Kidney (tissue), 13 donors: ENCODE measurements at regions not wholly inside any gene's neighbourhood (a gene's known extent, or its start where the extent isn't known, plus 50 kb on each side); places are given as distances from the start of the nearest gene placed in this dataset.
A peak's percentile ranks its signal among the peaks of the same experiment; 100 is the strongest.

ENCODE experiments used
- DNase-seq, 5 donors: peaks; one replicate each; pipeline ENCODE4 v3.0.0-alpha.2; 2013 to 2020
- FAIRE-seq: peaks from 2 replicates; lab custom pipeline; 2012; peaks lifted over from hg19 to GRCh38; lab: Jason Lieb, UNC
- H3K27ac ChIP-seq, 2 donors: one replicate each; pipeline ENCODE4 v1.7.0; 2013; ENCODE audit warnings: low read depth in 2 of 2, low read length in 2 of 2, inconsistent platforms in 1 of 2
- H3K27me3 ChIP-seq: one replicate; pipeline ENCODE4 v1.7.1; 2013; ENCODE audit warnings: low read length, inconsistent platforms; ENCODE audit not compliant: control insufficient read depth, insufficient read depth
- H3K36me3 ChIP-seq, 3 donors: one replicate each; pipeline versions ENCODE4 v1.7.0 to v1.7.1; 2013; ENCODE audit warnings: low read length in 3 of 3, control low read depth in 1 of 3, inconsistent platforms in 1 of 3; ENCODE audit not compliant: insufficient read depth in 3 of 3, control insufficient read depth in 2 of 3
- H3K4me1 ChIP-seq, 3 donors: one replicate each; pipeline versions ENCODE4 v1.7.0 to v1.7.1; 2013; ENCODE audit warnings: low read length in 3 of 3, inconsistent platforms in 1 of 3, low read depth in 1 of 3; ENCODE audit not compliant: control insufficient read depth in 2 of 3, insufficient read depth in 2 of 3
- H3K4me3 ChIP-seq, 3 donors: one replicate each; pipeline versions ENCODE4 v1.7.0 to v1.8.1; 2013; ENCODE audit warnings: low read length in 3 of 3, control low read depth in 1 of 3, inconsistent platforms in 1 of 3
- H3K9ac ChIP-seq, 3 donors: one replicate each; pipeline versions ENCODE4 v1.7.0 to v1.7.1; 2013; ENCODE audit warnings: low read length in 3 of 3, control low read depth in 1 of 3, inconsistent platforms in 1 of 3
- H3K9me3 ChIP-seq, 3 donors: one replicate each; pipeline versions ENCODE4 v1.7.0 to v1.7.1; 2013; ENCODE audit warnings: low read length in 3 of 3, control low read depth in 1 of 3, inconsistent platforms in 1 of 3; ENCODE audit not compliant: control insufficient read depth in 2 of 3, insufficient read depth in 1 of 3
- CTCF ChIP-seq: IDR thresholded peaks from 3 replicates; pipeline ENCODE4 v1.5.1; 2012; ENCODE audit warnings: mild to moderate bottlenecking, moderate library complexity, borderline replicate concordance; ENCODE audit not compliant: insufficient read depth; ENCODE audit errors: extremely low read depth
- intact Hi-C: fragments of 100-400 bp; cut with DNase I; formaldehyde crosslinking; loops from one replicate; pipeline ENCODE4 v1.11.1; 2022
- donor health status: control.
- donor health status: control.
- donor health status: control.
- donor health status: control.
- donor health status: control.
- donor health status: DM: yes; HTN: yes; CAD: no.
- donor health status: Normal renal cell carcinoma (clear cell type).

GRCh38 chr16:65181071-65181561 is 59.3 kb upstream of the CDH11 start:
- no peak for FAIRE-seq

GRCh38 chr16:65178151-65178550 is 56.3 kb upstream of the CDH11 start:
- Histone ChIP-seq H3K27ac (no peak overlapping the region), H3K9ac (no peak overlapping the region), H3K4me1 (peaks cover 0 to 2% (median 0%) of the 10 kb centered on the region in 3 donors), H3K4me3 (no peak overlapping the region), H3K27me3 (no peaks in the 10 kb centered on the region), H3K9me3 (no peaks in the 10 kb centered on the region), H3K36me3 (no peaks in the 10 kb centered on the region)
- peak in 4 of 5 donors; percentile 21 to 64 (median 41) for DNase-seq
- no peak for FAIRE-seq
- no peak for TF ChIP-seq CTCF
- intact Hi-C loops: no loop called here

More at GRCh38 chr16:65181071-65181561, 59.3 kb upstream of the CDH11 start:
- Histone ChIP-seq H3K4me1 (peaks cover 0 to 2% (median 0%) of the 10 kb centered on the region in 3 donors), H3K4me3 (no peak overlapping the region), H3K27me3 (no peaks in the 10 kb centered on the region), H3K36me3 (no peaks in the 10 kb centered on the region), H3K9ac (no peak overlapping the region), H3K27ac (no peak overlapping the region), H3K9me3 (no peaks in the 10 kb centered on the region)
- TF ChIP-seq CTCF: no peak
- intact Hi-C loops: no loop called here
- DNase-seq: peak in 2 of 5 donors; percentile 50 to 85

- Histone ChIP-seq H3K9ac (no peak overlapping the region), H3K4me1 (peaks cover 0 to 2% (median 0%) of the 10 kb centered on the region in 3 donors), H3K27ac (no peak overlapping the region), H3K27me3 (no peaks in the 10 kb centered on the region), H3K9me3 (no peaks in the 10 kb centered on the region), H3K4me3 (no peak overlapping the region), H3K36me3 (no peaks in the 10 kb centered on the region)
- DNase-seq (peak; percentile 40 to 93 (median 85)), FAIRE-seq (no peak)
- TF ChIP-seq CTCF: no peak
- intact Hi-C loops: no loop called here
Observed at GRCh38 chr16:65176603-65177002, 54.7 kb upstream of the CDH11 start.

- DNase-seq (no peak), FAIRE-seq (no peak)
- H3K9me3 ChIP-seq: no peaks in the 10 kb centered on the region
- H3K4me3 ChIP-seq: no peak overlapping the region
- no peak overlapping the region for H3K27ac ChIP-seq
- H3K27me3 ChIP-seq: no peaks in the 10 kb centered on the region
- H3K9ac ChIP-seq: no peak overlapping the region
- TF ChIP-seq CTCF: no peak
- peaks cover 0 to 2% (median 0%) of the 10 kb centered on the region in 3 donors for H3K4me1 ChIP-seq
- intact Hi-C loops: no loop called here
- no peaks in the 10 kb centered on the region for H3K36me3 ChIP-seq
Observed at GRCh38 chr16:65172356-65172755, 50.5 kb upstream of the CDH11 start.
